ENCODE measurements at regions not wholly inside any gene's neighbourhood (a gene's known extent, or its start where the extent isn't known, plus 50 kb on each side); places are given as distances from the start of the nearest gene placed in this dataset.
"Not testable (repeated sequence)": the region's sequence is repeated elsewhere in the genome, so short reads cannot be mapped to it uniquely, and the experiment has no call there.

GRCh38 chr17:21775566-21775965 is 83.2 kb downstream of the KCNJ18 start:
- H2BK120ac ChIP-seq (ENCODE audit: low read depth, low read length); H3K79me1 ChIP-seq (ENCODE audit: low read depth in 1 of 2, low read length in 2 of 2); DNase-seq; H2BK5ac ChIP-seq (ENCODE audit: low read depth, low read length, poor library complexity, severe bottlenecking); H2AK5ac ChIP-seq (ENCODE audit: low read depth, low read length); intact Hi-C loops (cut with micrococcal nuclease); H3K4me1 ChIP-seq (ENCODE audit: control insufficient read depth, insufficient read depth, low read length); BruUV-seq (replicated peaks); H4K91ac ChIP-seq (ENCODE audit: insufficient read depth, low read depth, low read length); dilution Hi-C loops (cut with HindIII; ENCODE audit: low sequenced_read_pairs, unreplicated experiment); H3K4me3 ChIP-seq (ENCODE audit: insufficient read depth, low read depth, low read length); H3K27ac ChIP-seq (ENCODE audit: insufficient read depth, low read length); H3K23ac ChIP-seq (ENCODE audit: low read depth, low read length); POLR2A ChIA-PET (ENCODE audit: unreplicated experiment); H3K36me3 ChIP-seq (ENCODE audit: control insufficient read depth, insufficient read depth, low read length); H2BK15ac ChIP-seq (ENCODE audit: low read depth, low read length); H3K56ac ChIP-seq (ENCODE audit: extremely low read depth, insufficient read depth, low read length); ATAC-seq (ENCODE audit: low read depth); H3K9me1 ChIP-seq (ENCODE audit: insufficient read depth, low read length); H3K4ac ChIP-seq (ENCODE audit: low read depth, low read length); H4K8ac ChIP-seq (ENCODE audit: low read depth in 2 of 2, low read length in 2 of 2); CTCF ChIA-PET; H3K4me2 ChIP-seq (ENCODE audit: low read depth, low read length); H3K9ac ChIP-seq (ENCODE audit: low read depth, low read length); H4K5ac ChIP-seq (ENCODE audit: low read depth, low read length); H4K20me1 ChIP-seq (ENCODE audit: insufficient read depth, low read length); H2AFZ ChIP-seq (replicated peaks; ENCODE audit: low read length, poor library complexity); H3K18ac ChIP-seq (ENCODE audit: low read depth, low read length); H2AK9ac ChIP-seq (replicated peaks; ENCODE audit: low read depth, low read length, poor library complexity); H3K9me3 ChIP-seq (ENCODE audit: control insufficient read depth, insufficient read depth, low read length); H3K14ac ChIP-seq (replicated peaks; ENCODE audit: low read depth, low read length); H3K27me3 ChIP-seq (ENCODE audit: control insufficient read depth, insufficient read depth, low read length); H2BK20ac ChIP-seq (ENCODE audit: low read depth, low read length): not testable (repeated sequence)
- in situ Hi-C loops (cut with MboI; ENCODE audit: low sequenced_read_pairs): loop anchor here (25.0 kb wide), 1 partner anchor 463 kb away; no protein-coding TSS in a partner anchor
- WGBS, 2 experiments (ENCODE audit: extremely low coverage in 2 of 2, insufficient read length in 1 of 2): no CpG with 5 or more reads among the region's 8 CpGs

- dilution Hi-C loops (cut with HindIII; ENCODE audit: low sequenced_read_pairs, unreplicated experiment); H4K8ac ChIP-seq (ENCODE audit: low read depth in 2 of 2, low read length in 2 of 2); POLR2A ChIA-PET (ENCODE audit: unreplicated experiment); H4K91ac ChIP-seq (ENCODE audit: insufficient read depth, low read depth, low read length); H3K36me3 ChIP-seq (ENCODE audit: control insufficient read depth, insufficient read depth, low read length); DNase-seq; CTCF ChIA-PET; H3K27me3 ChIP-seq (ENCODE audit: control insufficient read depth, insufficient read depth, low read length); BruUV-seq (replicated peaks); H3K4me1 ChIP-seq (ENCODE audit: control insufficient read depth, insufficient read depth, low read length); H2AFZ ChIP-seq (replicated peaks; ENCODE audit: low read length, poor library complexity); intact Hi-C loops (cut with micrococcal nuclease); H4K20me1 ChIP-seq (ENCODE audit: insufficient read depth, low read length); H3K18ac ChIP-seq (ENCODE audit: low read depth, low read length); H2AK5ac ChIP-seq (ENCODE audit: low read depth, low read length); H3K56ac ChIP-seq (ENCODE audit: extremely low read depth, insufficient read depth, low read length); H3K27ac ChIP-seq (ENCODE audit: insufficient read depth, low read length); H2BK20ac ChIP-seq (ENCODE audit: low read depth, low read length); H2BK15ac ChIP-seq (ENCODE audit: low read depth, low read length); H3K14ac ChIP-seq (replicated peaks; ENCODE audit: low read depth, low read length); H3K23ac ChIP-seq (ENCODE audit: low read depth, low read length); H3K9me3 ChIP-seq (ENCODE audit: control insufficient read depth, insufficient read depth, low read length); H2BK120ac ChIP-seq (ENCODE audit: low read depth, low read length); H3K4me2 ChIP-seq (ENCODE audit: low read depth, low read length); H3K79me1 ChIP-seq (ENCODE audit: low read depth in 1 of 2, low read length in 2 of 2); ATAC-seq (ENCODE audit: low read depth); H2AK9ac ChIP-seq (replicated peaks; ENCODE audit: low read depth, low read length, poor library complexity); H3K9ac ChIP-seq (ENCODE audit: low read depth, low read length); H3K4me3 ChIP-seq (ENCODE audit: insufficient read depth, low read depth, low read length); H3K9me1 ChIP-seq (ENCODE audit: insufficient read depth, low read length); H4K5ac ChIP-seq (ENCODE audit: low read depth, low read length); H2BK5ac ChIP-seq (ENCODE audit: low read depth, low read length, poor library complexity, severe bottlenecking); H3K4ac ChIP-seq (ENCODE audit: low read depth, low read length): not testable (repeated sequence)
- in situ Hi-C loops (cut with MboI; ENCODE audit: low sequenced_read_pairs): loop anchor here (25.0 kb wide), 1 partner anchor 465 kb away; no protein-coding TSS in a partner anchor
- no CpG with 5 or more reads among the region's 12 CpGs for WGBS, 2 experiments (ENCODE audit: extremely low coverage in 2 of 2, insufficient read length in 1 of 2)
Measured at GRCh38 chr17:21776921-21777320, 84.6 kb downstream of the KCNJ18 start.

Measured in IMR-90 (cell line).